CD14-positive monocyte (primary cell): ENCODE measurements at regions not wholly inside any gene's neighbourhood (a gene's known extent, or its start where the extent isn't known, plus 50 kb on each side); places are given as distances from the start of the nearest gene placed in this dataset.
A peak's percentile ranks its signal among the peaks of the same experiment; 100 is the strongest.

Experiments
- DNase-seq, 3 donors: peaks; one replicate each; pipeline ENCODE4 v3.0.0-alpha.2; 2011 to 2022
- H2AFZ ChIP-seq: 2 replicates; pipeline ENCODE4 v1.6.0; 2012; ENCODE audit warnings: mild to moderate bottlenecking, low read depth, low read length, inconsistent platforms; ENCODE audit not compliant: insufficient read depth, poor library complexity, severe bottlenecking
- H3K27ac ChIP-seq, 2 donors: 1 replicate in 1 of 2; 2 replicates in 1 of 2; pipeline ENCODE4 v1.5.1; 2012 to 2013; ENCODE audit warnings: low read length in 2 of 2, control low read depth in 1 of 2, inconsistent platforms in 1 of 2, low read depth in 1 of 2, mild to moderate bottlenecking in 1 of 2
- H3K27me3 ChIP-seq, 2 donors: one replicate each; pipeline versions ENCODE4 v1.6.0 to v1.6.1; 2011 to 2013; ENCODE audit warnings: low read length in 2 of 2; ENCODE audit not compliant: control insufficient read depth in 2 of 2, insufficient read depth in 2 of 2
- H3K36me3 ChIP-seq, 2 donors: replicated peaks in 1 of 2; 1 replicate in 1 of 2; 2 replicates in 1 of 2; pipeline versions ENCODE4 v1.5.1 to v1.6.1; 2012 to 2013; ENCODE audit warnings: low read length in 2 of 2, control low read depth in 1 of 2, inconsistent platforms in 1 of 2, mild to moderate bottlenecking in 1 of 2; ENCODE audit not compliant: insufficient read depth in 2 of 2, control insufficient read depth in 1 of 2
- H3K4me1 ChIP-seq, 2 donors: 1 replicate in 1 of 2; 2 replicates in 1 of 2; pipeline versions ENCODE4 v1.5.1 to v1.6.1; 2012 to 2013; ENCODE audit warnings: low read length in 2 of 2, control low read depth in 1 of 2, inconsistent platforms in 1 of 2, mild to moderate bottlenecking in 1 of 2, moderate library complexity in 1 of 2; ENCODE audit not compliant: insufficient read depth in 2 of 2, control insufficient read depth in 1 of 2
- H3K4me2 ChIP-seq: replicated peaks from 2 replicates; pipeline ENCODE3; 2012; ENCODE audit warnings: low read length, moderate library complexity, mild to moderate bottlenecking; ENCODE audit not compliant: poor library complexity, severe bottlenecking; ENCODE audit errors: extremely low read depth
- H3K4me3 ChIP-seq, 3 experiments: fragments of 200-600 bp in 1 of 3; sonication (generic) in 1 of 3; replicated peaks in 1 of 3; 1 replicate in 2 of 3; 2 replicates in 1 of 3; pipeline ENCODE4 v1.5.1; 2011 to 2013; ENCODE audit warnings: low read length in 3 of 3, mild to moderate bottlenecking in 3 of 3, control low read depth in 2 of 3, low read depth in 2 of 3, inconsistent platforms in 1 of 3, moderate library complexity in 1 of 3
- H3K79me2 ChIP-seq: 2 replicates; pipeline ENCODE4 v1.6.0; 2012; ENCODE audit warnings: mild to moderate bottlenecking, control low read depth, inconsistent platforms, low read length, moderate library complexity; ENCODE audit not compliant: insufficient read depth
- H3K9ac ChIP-seq: 2 replicates; pipeline ENCODE4 v1.6.0; 2017; ENCODE audit warnings: low read length, mild to moderate bottlenecking; ENCODE audit not compliant: insufficient read depth, poor library complexity, severe bottlenecking
- H3K9me3 ChIP-seq, 2 donors: replicated peaks in 1 of 2; 1 replicate in 1 of 2; 2 replicates in 1 of 2; pipeline versions ENCODE4 v1.5.1 to v1.6.1; 2012 to 2013; ENCODE audit warnings: low read length in 2 of 2, control low read depth in 1 of 2; ENCODE audit not compliant: control insufficient read depth in 1 of 2, insufficient read depth in 1 of 2
- H4K20me1 ChIP-seq: 2 replicates; pipeline ENCODE4 v1.6.0; 2012; ENCODE audit warnings: mild to moderate bottlenecking, low read length, control low read depth, moderate library complexity; ENCODE audit not compliant: insufficient read depth
- H3K27ac Mint-ChIP-seq, 7 donors: one replicate each; pipeline ENCODE4 v1.8.0; 2020; ENCODE audit warnings: mild to moderate bottlenecking in 7 of 7, mixed read lengths in 7 of 7, moderate library complexity in 6 of 7, inconsistent platforms in 2 of 7
- H3K27me3 Mint-ChIP-seq, 3 donors: one replicate each; pipeline ENCODE4 v1.8.0; 2021 to 2022; ENCODE audit warnings: low read depth in 3 of 3, mild to moderate bottlenecking in 3 of 3, mixed read lengths in 3 of 3, moderate library complexity in 3 of 3, inconsistent platforms in 1 of 3
- H3K36me3 Mint-ChIP-seq, 2 donors: one replicate each; pipeline ENCODE4 v1.8.0; 2020; ENCODE audit warnings: mixed read lengths in 2 of 2, inconsistent platforms in 1 of 2, mild to moderate bottlenecking in 1 of 2
- H3K4me1 Mint-ChIP-seq: one replicate; pipeline ENCODE4 v1.8.0; 2020; ENCODE audit warnings: mild to moderate bottlenecking, mixed read lengths
- H3K4me3 Mint-ChIP-seq, 2 donors: one replicate each; pipeline ENCODE4 v1.8.0; 2020; ENCODE audit warnings: mild to moderate bottlenecking in 2 of 2, mixed read lengths in 2 of 2, moderate library complexity in 1 of 2
- H3K9me3 Mint-ChIP-seq, 7 donors: one replicate each; pipeline ENCODE4 v1.8.0; 2020 to 2022; ENCODE audit warnings: mixed read lengths in 7 of 7, mild to moderate bottlenecking in 6 of 7, moderate library complexity in 6 of 7, inconsistent platforms in 2 of 7
- WGBS: methylation state at CpG from one replicate; pipeline ENCODE4 v1.1.5; 2013; ENCODE audit warnings: missing lambda C conversion rate; ENCODE audit not compliant: insufficient coverage; 5-methylcytosine and 5-hydroxymethylcytosine counted together
- intact Hi-C, 2 donors: fragments of 100-400 bp; cut with micrococcal nuclease; formaldehyde crosslinking; loops; one replicate each; pipeline versions ENCODE4 v1.15.0 to v1.15.1; 2023
- TF ChIP-seq, protein P1 (sequence below): fragments of 200-600 bp; IDR thresholded peaks from one replicate; pipeline ENCODE4 v1.8.0; 2022; ENCODE audit warnings: antibody characterized with exemption, mild to moderate bottlenecking

DNA sequence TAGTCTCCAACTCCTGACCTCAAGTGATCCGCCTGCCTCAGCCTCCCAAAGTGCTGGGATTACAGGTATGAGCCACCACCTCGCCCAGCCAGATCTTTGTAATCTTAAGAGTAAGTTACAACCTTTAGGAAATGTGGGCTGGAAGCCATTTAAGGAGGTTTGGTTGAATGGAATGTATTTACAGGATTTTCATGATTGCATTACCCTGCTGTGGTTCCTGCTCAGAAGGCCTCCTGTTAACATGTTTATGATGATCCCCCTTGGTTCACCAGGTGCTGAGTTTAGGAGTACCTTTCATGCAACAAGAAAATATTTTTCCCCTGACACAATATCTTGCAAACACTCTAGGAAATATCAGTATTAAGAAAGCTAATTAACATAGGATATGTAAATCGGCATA, 187.4 kb upstream of the SH3BP4 start:
- no peaks in the 10 kb centered on the region for H3K36me3 ChIP-seq
- TF ChIP-seq, protein P1, sequence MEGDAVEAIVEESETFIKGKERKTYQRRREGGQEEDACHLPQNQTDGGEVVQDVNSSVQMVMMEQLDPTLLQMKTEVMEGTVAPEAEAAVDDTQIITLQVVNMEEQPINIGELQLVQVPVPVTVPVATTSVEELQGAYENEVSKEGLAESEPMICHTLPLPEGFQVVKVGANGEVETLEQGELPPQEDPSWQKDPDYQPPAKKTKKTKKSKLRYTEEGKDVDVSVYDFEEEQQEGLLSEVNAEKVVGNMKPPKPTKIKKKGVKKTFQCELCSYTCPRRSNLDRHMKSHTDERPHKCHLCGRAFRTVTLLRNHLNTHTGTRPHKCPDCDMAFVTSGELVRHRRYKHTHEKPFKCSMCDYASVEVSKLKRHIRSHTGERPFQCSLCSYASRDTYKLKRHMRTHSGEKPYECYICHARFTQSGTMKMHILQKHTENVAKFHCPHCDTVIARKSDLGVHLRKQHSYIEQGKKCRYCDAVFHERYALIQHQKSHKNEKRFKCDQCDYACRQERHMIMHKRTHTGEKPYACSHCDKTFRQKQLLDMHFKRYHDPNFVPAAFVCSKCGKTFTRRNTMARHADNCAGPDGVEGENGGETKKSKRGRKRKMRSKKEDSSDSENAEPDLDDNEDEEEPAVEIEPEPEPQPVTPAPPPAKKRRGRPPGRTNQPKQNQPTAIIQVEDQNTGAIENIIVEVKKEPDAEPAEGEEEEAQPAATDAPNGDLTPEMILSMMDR: no peak
- H3K27ac ChIP-seq: no peak overlapping the region
- intact Hi-C loops: no loop called here
- H4K20me1 ChIP-seq: no peaks in the 10 kb centered on the region
- Mint-ChIP-seq H3K27me3 (peaks cover 0 to 2% (median 2%) of the 10 kb centered on the region in 3 donors), H3K36me3 (no peaks in the 10 kb centered on the region), H3K4me1 (no peaks in the 10 kb centered on the region), H3K4me3 (no peak overlapping the region), H3K9me3 (peaks cover 2 to 9% (median 3%) of the 10 kb centered on the region in 7 donors), H3K27ac (no peak overlapping the region)
- WGBS: 100% methylated on average over 1 of the region's 3 CpGs
- no peak overlapping the region for H3K9ac ChIP-seq
- H2AFZ ChIP-seq: no peak overlapping the region
- no peaks in the 10 kb centered on the region for H3K27me3 ChIP-seq
- no peaks in the 10 kb centered on the region for H3K4me1 ChIP-seq
- no peaks in the 10 kb centered on the region for H3K79me2 ChIP-seq
- no peak overlapping the region for H3K4me2 ChIP-seq
- peaks cover 0 to 5% of the 10 kb centered on the region in 2 donors for H3K9me3 ChIP-seq
- no peak overlapping the region for H3K4me3 ChIP-seq
- DNase-seq: no peak

DNA sequence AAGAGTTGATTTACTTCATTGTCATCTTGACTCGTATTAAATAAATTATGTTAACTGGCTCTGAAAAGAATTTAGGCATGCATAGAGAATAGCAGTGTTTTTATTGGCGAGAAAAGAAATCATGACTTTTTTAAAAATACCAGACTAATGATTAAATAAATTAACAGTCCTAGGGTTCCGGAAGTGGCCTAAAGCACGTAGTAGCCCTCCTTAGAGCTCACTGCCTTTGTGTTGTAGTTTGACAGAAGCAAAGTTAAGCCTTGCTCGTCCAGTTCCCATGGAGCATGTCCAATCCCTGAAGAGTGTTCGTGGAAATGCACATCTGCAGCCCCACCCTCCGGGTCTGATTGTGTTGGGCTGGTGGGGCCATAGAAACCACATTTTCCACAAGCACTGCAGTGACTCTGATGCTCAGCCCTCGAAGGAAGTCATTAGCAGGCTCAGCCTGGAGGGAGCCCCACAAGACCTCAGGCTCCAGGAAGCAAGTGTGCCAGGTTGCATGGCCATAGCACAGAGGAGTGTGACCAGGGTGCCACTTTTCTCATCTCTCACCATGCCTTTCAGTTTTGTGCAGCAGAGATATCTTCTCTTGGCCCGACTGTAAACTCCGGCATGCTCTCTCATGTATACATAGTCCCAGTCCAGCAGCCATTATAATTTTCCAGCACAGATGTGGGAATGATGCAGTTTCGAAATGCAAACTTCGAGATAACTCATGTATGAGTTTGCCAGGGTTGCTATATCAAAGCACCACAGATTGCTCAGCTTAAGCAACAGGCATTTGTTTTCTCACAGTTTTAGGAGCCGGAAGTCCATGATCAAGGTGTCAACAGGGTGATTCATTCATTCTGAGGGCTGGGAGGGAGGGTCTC, 188.6 kb upstream of the SH3BP4 start:
- Mint-ChIP-seq H3K9me3 (peaks cover 2 to 11% (median 4%) of the 10 kb centered on the region in 7 donors), H3K27me3 (no peaks in the 10 kb centered on the region), H3K4me1 (no peaks in the 10 kb centered on the region), H3K4me3 (no peak overlapping the region), H3K27ac (peak overlapping the region in 1 of 7 donors; percentile 42), H3K36me3 (no peaks in the 10 kb centered on the region)
- Histone ChIP-seq H3K9ac (no peak overlapping the region), H3K36me3 (no peaks in the 10 kb centered on the region), H3K9me3 (peaks cover 0 to 8% of the 10 kb centered on the region in 2 donors), H3K27ac (no peak overlapping the region), H3K4me2 (no peak overlapping the region), H3K79me2 (no peaks in the 10 kb centered on the region), H2AFZ (no peak overlapping the region), H3K27me3 (no peaks in the 10 kb centered on the region), H3K4me1 (no peaks in the 10 kb centered on the region), H4K20me1 (no peaks in the 10 kb centered on the region), H3K4me3 (no peak overlapping the region)
- WGBS: 60% methylated on average over 7 of the region's 13 CpGs
- TF ChIP-seq, protein P1: no peak
- intact Hi-C loops: no loop called here
- no peak for DNase-seq
